IMR-90 (cell line): ENCODE measurements at regions not wholly inside any gene's neighbourhood (a gene's known extent, or its start where the extent isn't known, plus 50 kb on each side); places are given as distances from the start of the nearest gene placed in this dataset.

Experiments
- MXI1 ChIP-seq: IDR thresholded peaks from 2 replicates; pipeline ENCODE4 v1.6.1; 2012; ENCODE audit warnings: low read depth, mild to moderate bottlenecking, low read length, moderate library complexity, borderline replicate concordance
- POLR2A ChIP-seq: IDR thresholded peaks from 2 replicates; pipeline ENCODE4 v1.6.1; 2012; ENCODE audit warnings: mild to moderate bottlenecking, low read depth, low read length
- TF ChIP-seq, protein P1 (sequence below): conservative IDR thresholded peaks from 2 replicates; pipeline ENCODE4 v1.5.1; 2012; ENCODE audit warnings: mild to moderate bottlenecking, low read depth, low read length, improper control_type of control experiment

DNA sequence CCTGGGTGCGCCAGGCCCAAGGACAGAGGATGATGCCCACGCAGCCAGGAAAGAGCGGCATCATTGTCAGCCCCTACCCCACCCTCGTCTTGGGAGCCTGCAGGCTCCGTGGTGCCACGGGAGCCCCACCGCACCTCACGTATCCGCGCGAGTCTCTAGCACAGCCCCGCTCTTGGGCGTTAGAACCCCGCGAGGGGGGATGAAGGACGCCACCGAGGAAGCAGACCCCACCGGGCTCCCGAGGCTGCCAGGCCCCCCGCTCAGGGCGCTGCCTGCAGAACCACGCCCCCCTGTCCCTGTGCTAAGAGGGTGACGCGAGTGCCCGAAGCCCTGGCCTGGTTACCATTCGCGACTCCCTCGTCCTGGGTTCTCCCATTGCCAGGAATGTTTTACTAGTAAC lies 52.3 kb upstream of the MS4A8 start:
- TF ChIP-seq, protein P1, sequence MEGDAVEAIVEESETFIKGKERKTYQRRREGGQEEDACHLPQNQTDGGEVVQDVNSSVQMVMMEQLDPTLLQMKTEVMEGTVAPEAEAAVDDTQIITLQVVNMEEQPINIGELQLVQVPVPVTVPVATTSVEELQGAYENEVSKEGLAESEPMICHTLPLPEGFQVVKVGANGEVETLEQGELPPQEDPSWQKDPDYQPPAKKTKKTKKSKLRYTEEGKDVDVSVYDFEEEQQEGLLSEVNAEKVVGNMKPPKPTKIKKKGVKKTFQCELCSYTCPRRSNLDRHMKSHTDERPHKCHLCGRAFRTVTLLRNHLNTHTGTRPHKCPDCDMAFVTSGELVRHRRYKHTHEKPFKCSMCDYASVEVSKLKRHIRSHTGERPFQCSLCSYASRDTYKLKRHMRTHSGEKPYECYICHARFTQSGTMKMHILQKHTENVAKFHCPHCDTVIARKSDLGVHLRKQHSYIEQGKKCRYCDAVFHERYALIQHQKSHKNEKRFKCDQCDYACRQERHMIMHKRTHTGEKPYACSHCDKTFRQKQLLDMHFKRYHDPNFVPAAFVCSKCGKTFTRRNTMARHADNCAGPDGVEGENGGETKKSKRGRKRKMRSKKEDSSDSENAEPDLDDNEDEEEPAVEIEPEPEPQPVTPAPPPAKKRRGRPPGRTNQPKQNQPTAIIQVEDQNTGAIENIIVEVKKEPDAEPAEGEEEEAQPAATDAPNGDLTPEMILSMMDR: no peak
- TF ChIP-seq POLR2A (no peak), MXI1 (no peak)
